ENCODE measurements at regions not wholly inside any gene's neighbourhood (a gene's known extent, or its start where the extent isn't known, plus 50 kb on each side); places are given as distances from the start of the nearest gene placed in this dataset.

- TF ChIP-seq POLR2AphosphoS5 (IDR thresholded peaks at IDR 0.05; ENCODE audit: low read depth, low read length) (no peak), TAF1 (IDR thresholded peaks at IDR 0.05; ENCODE audit: borderline replicate concordance, insufficient read depth, low read length) (no peak)
Measured at GRCh38 chr6:4308364-4308763, 173.0 kb upstream of the ECI2 start.

All from PFSK-1 (cell line).